GM11168 (cell line): ENCODE measurements at regions not wholly inside any gene's neighbourhood (a gene's known extent, or its start where the extent isn't known, plus 50 kb on each side); places are given as distances from the start of the nearest gene placed in this dataset.

Source experiments
- in situ Hi-C: fragments of 300-500 bp; cut with MboI; formaldehyde crosslinking; loops from one replicate; pipeline ENCODE4 v1.12.0; 2022; ENCODE audit warnings: low sequenced_read_pairs; ENCODE audit not compliant: unreplicated experiment

DNA sequence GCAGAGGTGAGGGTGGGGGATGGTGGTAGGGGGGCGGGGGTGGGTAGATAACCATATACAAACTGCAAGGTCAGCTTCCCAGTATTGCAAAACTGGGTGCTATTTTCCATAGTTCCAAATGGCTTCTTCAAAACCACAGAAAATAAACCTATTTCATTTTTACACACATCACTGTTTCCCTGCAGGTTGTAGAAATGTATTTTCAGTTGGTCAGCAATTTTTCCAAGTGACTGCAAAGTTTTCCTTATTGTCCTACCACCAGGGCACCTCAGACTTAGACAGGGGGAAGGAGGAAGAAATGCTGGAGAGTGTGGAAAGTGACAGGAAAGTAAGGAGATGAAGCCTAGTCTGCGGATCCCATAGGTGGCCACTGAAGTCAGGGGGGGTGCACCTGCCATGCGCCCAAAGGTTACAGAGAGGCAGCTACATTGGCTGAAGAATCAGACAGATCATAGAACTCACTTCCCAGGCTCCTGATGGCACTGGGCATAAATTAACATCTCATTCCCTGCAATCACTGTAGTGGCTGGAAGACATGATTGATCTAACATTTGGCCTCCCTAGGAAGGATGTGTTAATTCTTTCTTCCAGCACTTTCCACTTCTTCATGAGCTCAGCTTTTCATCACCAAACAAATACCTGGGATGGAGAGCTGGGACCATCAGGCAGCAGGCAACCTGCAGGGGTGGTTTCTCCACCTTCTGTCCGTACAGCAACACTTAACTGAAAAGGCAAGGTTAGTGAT is 402.0 kb downstream of the HNRNPD start:
- in situ Hi-C loops: no loop called here

DNA sequence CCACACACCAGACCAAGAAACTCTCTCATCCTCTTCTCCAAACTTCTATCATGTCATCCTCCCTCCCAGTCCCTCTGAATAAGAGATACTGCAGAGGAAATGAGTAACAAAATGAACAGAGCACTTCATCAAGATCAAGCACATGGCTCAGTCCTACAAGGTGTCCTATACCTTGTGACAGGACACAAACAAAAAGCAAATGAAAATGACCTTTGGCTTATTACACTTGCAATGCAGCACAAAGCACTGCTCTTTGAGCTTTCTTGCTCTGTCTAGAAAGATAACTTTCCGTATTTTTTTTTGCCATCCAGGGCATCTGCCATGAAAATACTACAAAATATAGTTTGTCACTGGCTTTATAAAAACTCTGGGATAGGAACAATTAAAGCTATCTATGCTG is 402.7 kb downstream of the HNRNPD start:
- in situ Hi-C loops: no loop called here

DNA sequence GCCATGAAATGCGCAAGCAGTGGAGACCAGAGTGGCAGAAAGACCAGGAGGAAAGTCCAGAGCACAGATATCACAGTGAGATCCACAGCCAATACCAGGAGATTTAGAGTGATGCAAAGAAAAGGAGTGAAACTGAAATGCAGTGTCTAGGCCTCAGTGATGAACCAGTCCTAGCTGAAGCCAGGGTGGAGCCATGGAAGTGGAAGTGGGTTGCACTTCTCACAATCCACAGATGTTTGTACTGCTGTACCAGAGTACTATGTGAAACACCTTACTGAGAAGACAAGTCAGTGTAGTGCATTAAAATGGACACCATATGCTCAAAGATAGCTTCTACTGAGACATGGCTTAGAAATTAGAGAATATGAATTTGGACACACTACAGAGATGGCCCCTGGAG is 403.3 kb downstream of the HNRNPD start:
- in situ Hi-C loops: no loop called here

DNA sequence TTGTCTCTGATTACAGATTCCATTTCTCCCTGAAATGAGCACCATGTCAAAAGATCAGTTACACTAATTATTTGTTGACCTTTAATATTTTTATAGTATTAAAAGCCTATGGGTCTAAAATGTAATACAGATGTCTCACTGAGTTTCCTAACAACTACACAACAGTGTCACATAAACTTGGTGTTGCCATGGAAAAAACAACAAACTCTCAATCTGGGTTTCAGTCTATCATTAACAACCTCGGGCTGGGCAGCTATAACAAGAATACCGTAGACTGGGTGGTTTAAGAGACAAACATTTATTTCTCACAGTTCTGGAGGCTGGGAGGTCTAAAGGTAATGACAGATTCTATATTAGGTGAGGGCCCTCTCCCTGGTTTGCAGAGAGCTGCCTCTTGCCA is 407.1 kb downstream of the HNRNPD start:
- in situ Hi-C loops: no loop called here

- in situ Hi-C loops: no loop called here
These were observed 407.9 kb downstream of the HNRNPD start for GRCh38 chr4:81965911-81966310.

DNA sequence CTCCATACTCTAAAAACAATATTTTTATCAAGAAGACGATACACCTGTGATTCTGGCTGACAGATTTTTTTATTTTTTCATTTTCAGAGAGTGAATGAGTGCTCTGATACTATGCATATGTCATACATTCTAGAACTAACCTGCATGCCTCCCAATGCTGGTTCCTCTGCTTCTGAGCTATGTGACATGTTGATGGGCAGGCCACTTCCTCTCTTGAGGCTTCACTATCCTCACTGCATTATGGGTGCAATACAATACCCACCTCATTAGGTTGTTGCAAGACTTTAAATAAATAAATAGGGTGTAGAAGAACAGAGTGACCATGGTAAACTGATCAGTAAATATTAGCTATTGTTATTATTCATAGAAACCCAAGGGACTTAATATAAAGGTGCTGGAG is 408.3 kb downstream of the HNRNPD start:
- in situ Hi-C loops: no loop called here

- in situ Hi-C loops: no loop called here
These were observed 410.1 kb downstream of the HNRNPD start for GRCh38 chr4:81963763-81964020.

GRCh38 chr4:81963015-81963762 is 410.6 kb downstream of the HNRNPD start:
- in situ Hi-C loops: no loop called here

DNA sequence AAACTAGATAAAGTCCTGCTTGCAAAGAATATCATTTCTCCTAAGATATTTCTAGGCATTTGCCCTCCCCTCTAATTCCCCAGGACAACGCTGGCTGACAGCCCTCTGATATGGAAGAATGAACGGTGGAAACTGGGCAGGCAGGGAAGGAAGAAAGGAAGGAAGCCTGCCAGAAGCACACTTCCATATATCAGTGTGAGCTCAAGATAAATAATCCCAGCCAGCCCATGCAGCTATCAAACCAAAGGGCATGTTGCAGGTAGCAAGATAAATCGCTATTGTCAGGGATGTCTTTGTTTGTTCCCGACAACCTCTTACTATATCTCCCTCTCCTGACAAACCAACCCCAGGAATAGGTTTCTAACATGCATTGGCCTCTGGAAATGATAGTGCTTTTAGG is 412.8 kb downstream of the HNRNPD start:
- in situ Hi-C loops: no loop called here

GRCh38 chr4:81954271-81954670 is 419.5 kb downstream of the HNRNPD start:
- in situ Hi-C loops: no loop called here

DNA sequence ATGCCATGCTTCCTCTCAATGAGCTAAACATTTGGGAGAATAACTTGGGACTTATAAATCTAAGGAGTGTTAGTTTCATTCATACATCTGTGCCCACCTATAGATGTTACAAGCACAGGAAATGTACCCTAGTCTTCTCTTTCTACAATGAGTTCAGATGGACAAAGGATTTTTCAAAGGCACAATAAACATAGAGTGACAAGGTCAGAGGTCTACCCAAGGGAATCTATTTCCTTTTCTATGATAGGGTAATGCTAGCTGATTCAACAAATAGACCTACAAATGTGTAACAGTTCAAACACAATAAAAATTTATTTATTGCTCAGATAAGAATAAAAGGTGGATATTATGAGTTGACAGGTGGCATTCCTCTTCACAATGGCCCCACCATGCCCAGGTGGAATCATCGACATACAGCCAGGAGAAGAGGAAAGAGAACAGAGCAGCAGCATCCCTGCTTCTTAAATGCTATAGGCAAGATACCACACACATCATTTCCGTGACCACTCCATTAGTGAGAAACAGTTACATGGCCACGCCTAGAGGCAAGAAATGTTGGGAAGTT is 421.8 kb downstream of the HNRNPD start:
- in situ Hi-C loops: no loop called here

DNA sequence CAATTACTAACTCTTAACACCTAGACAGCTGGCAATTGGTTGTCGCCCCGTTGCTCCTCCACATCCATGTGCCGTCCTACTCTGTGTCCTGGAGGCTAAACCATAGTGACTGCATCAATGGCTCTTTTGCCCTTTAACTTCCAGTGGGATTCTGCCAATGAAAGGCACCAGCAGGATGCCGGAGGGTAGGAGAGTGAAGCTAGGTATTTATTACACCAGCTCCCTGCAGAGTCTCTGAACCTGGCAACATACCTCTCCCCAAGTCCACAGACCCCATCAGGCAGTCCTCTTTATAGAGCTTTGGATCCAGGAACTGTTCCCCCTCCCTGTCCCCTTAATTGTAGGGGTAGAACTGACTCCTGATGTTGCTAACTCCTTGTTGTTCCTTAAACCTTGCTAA is 426.8 kb downstream of the HNRNPD start:
- in situ Hi-C loops: no loop called here

- in situ Hi-C loops: no loop called here
These were observed 443.1 kb downstream of the HNRNPD start for GRCh38 chr4:81930506-81931238.

- in situ Hi-C loops: no loop called here
These were observed 450.7 kb downstream of the HNRNPD start for GRCh38 chr4:81923140-81923539.

DNA sequence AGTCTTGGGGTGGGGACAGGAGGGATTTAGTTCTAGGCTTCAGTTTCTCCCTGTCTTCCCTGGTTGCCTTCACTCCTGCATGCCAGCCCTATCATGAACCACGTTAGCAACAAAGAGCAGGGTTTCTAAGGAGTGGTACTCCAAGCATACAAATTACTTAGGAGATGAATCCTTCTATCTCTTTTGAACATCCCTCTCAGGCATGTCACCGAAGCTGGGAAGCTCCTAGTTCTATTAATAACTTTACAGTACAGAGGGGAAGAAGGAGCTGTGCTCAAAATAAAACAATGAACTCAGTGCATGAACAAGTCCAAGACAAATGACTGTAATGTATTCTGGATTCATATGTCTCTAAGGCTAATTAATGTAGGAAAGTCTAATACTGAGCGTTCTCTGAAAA is 450.6 kb upstream of the RASGEF1B start:
- in situ Hi-C loops: no loop called here

DNA sequence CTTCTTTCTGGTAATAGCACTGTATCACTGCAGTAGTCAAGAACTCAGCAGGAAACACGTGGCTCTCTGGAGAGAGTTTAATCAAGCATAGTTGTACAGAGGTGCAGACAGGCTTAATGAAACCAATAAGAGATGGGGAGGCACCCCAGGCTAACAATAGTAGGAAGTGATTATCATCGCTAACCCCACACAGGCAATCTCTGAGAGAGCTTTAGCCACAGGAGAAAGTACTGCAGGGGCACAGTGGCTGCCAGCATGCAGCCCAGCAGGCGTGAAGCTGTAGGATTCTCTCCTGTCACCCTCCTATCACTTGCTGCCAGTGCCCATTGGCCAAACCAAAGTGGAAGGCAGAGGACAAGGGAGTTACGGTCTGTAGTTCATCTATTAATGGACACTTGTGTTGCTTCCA is 450.0 kb upstream of the RASGEF1B start:
- in situ Hi-C loops: no loop called here

DNA sequence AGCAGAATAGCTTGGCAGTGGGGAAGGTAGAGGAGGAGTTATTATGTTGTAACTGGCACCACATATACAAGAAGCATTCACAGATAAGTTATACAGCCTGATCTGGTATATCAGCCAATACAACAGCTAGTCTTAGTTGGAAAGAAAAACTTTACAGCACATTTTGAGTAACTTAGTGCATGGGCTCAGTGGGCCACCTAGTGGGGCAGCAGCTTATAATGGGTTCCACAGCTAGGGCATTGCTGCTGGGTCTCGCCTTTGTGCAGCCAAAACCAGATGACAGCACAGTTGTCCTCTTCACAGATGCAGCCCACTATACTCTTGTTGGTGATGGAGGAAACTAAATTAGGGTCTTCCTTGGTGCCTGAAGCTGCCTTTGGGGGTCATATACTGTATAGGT is 448.1 kb upstream of the RASGEF1B start:
- in situ Hi-C loops: no loop called here

DNA sequence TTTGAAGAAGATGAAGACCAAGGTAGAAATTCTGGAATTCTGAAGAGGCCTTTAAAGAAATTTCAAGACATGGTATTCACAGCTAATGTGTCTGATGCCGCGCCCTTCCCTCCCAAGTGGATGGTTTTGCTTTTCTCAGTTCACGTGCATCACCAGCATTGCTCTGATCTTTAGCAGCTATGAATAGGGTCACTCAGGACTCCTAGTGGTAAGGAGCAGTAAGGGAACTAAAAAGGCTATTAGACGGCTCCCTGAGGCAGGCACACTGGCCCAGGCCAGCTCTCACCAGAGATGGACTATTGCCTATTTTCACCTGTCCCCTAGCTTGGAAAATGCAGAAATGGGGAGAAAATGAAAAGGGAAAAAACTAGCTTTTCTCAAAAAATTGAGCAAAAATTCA is 447.5 kb upstream of the RASGEF1B start:
- in situ Hi-C loops: no loop called here

DNA sequence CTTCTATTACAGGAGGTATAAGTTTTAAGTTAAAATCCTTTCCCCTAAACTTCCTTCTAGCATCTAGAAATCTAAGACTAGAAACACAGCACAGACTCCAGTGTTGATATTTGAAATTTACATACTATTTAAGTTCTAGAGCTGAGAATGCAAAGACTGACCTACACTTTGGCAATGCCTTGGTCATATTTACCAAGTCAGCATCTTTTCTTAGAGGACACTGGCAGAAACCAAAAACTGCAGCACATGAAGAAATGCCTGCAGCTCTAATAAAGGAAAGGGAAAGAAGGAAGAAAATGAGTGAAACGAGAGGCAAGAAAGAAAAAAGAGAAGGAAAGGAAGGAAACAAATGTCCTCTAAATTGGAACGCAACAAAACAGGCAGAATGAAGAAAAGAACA is 443.7 kb upstream of the RASGEF1B start:
- in situ Hi-C loops: no loop called here

DNA sequence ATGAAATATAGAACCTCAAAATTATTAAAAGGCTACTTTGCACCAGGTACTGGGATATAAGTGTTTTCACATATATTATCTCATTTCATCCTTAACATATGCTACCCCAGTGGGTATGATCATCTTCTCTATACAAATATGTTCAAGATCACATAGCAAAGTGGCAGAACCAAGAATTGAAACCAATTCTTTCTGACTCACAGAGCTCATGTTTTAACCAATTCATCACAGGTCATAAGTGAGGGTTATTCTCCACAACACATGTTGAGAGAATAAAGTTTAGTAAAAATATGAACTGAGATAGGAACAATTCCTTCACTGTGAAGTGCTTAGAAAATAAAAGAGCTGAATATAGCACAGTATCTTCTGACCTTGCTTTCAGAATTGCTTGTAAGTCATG is 442.9 kb upstream of the RASGEF1B start:
- in situ Hi-C loops: no loop called here

- in situ Hi-C loops: no loop called here
These were observed 441.7 kb upstream of the RASGEF1B start for GRCh38 chr4:81913427-81913879.
